ENCODE measurements at regions not wholly inside any gene's neighbourhood (a gene's known extent, or its start where the extent isn't known, plus 50 kb on each side); places are given as distances from the start of the nearest gene placed in this dataset.
A peak's percentile ranks its signal among the peaks of the same experiment; 100 is the strongest.

- H3K27ac Mint-ChIP-seq (ENCODE audit: unreplicated experiment) = no peak overlapping the region
- no peaks in the 10 kb centered on the region for H3K9me3 Mint-ChIP-seq (ENCODE audit: unreplicated experiment)
- peaks cover 10% of the 10 kb centered on the region for H3K4me1 Mint-ChIP-seq (ENCODE audit: low read depth, unreplicated experiment)
- H3K36me3 Mint-ChIP-seq (ENCODE audit: unreplicated experiment) = no peaks in the 10 kb centered on the region
- DNase-seq = no peak
- H3K27me3 Mint-ChIP-seq (ENCODE audit: unreplicated experiment) = no peaks in the 10 kb centered on the region
- H3K4me3 Mint-ChIP-seq (ENCODE audit: unreplicated experiment) = no peak overlapping the region
- no peak for TF ChIP-seq CTCF (IDR thresholded peaks at IDR 0.05; ENCODE audit: partially characterized antibody, unreplicated experiment)
Measured at GRCh38 chr13:40440990-40441820, 225.2 kb downstream of the FOXO1 start.

GRCh38 chr13:40442231-40442630 is 224.2 kb downstream of the FOXO1 start:
- H3K27me3 Mint-ChIP-seq (ENCODE audit: unreplicated experiment) = no peaks in the 10 kb centered on the region
- peak; percentile 24 for DNase-seq
- peak overlapping the region; percentile 65 for H3K27ac Mint-ChIP-seq (ENCODE audit: unreplicated experiment)
- H3K4me1 Mint-ChIP-seq (ENCODE audit: low read depth, unreplicated experiment) = peaks cover 10% of the 10 kb centered on the region
- H3K36me3 Mint-ChIP-seq (ENCODE audit: unreplicated experiment) = no peaks in the 10 kb centered on the region
- no peak for TF ChIP-seq CTCF (IDR thresholded peaks at IDR 0.05; ENCODE audit: partially characterized antibody, unreplicated experiment)
- H3K9me3 Mint-ChIP-seq (ENCODE audit: unreplicated experiment) = peaks cover 2% of the 10 kb centered on the region
- no peak overlapping the region for H3K4me3 Mint-ChIP-seq (ENCODE audit: unreplicated experiment)

GRCh38 chr13:40442826-40443225 is 223.6 kb downstream of the FOXO1 start:
- Mint-ChIP-seq H3K4me1 (ENCODE audit: low read depth, unreplicated experiment) (peaks cover 10% of the 10 kb centered on the region), H3K9me3 (ENCODE audit: unreplicated experiment) (peaks cover 2% of the 10 kb centered on the region), H3K27ac (ENCODE audit: unreplicated experiment) (no peak overlapping the region), H3K36me3 (ENCODE audit: unreplicated experiment) (no peaks in the 10 kb centered on the region), H3K4me3 (ENCODE audit: unreplicated experiment) (no peak overlapping the region), H3K27me3 (ENCODE audit: unreplicated experiment) (no peaks in the 10 kb centered on the region)
- DNase-seq = no peak
- no peak for TF ChIP-seq CTCF (IDR thresholded peaks at IDR 0.05; ENCODE audit: partially characterized antibody, unreplicated experiment)

GRCh38 chr13:40444241-40444640 is 222.2 kb downstream of the FOXO1 start:
- H3K9me3 Mint-ChIP-seq (ENCODE audit: unreplicated experiment) = peaks cover 2% of the 10 kb centered on the region

More at GRCh38 chr13:40444241-40444640, 222.2 kb downstream of the FOXO1 start:
- DNase-seq = no peak
- Mint-ChIP-seq H3K4me3 (ENCODE audit: unreplicated experiment) (no peak overlapping the region), H3K27ac (ENCODE audit: unreplicated experiment) (no peak overlapping the region), H3K36me3 (ENCODE audit: unreplicated experiment) (no peaks in the 10 kb centered on the region), H3K27me3 (ENCODE audit: unreplicated experiment) (no peaks in the 10 kb centered on the region), H3K4me1 (ENCODE audit: low read depth, unreplicated experiment) (peaks cover 10% of the 10 kb centered on the region)
- no peak for TF ChIP-seq CTCF (IDR thresholded peaks at IDR 0.05; ENCODE audit: partially characterized antibody, unreplicated experiment)

All from glutamatergic neuron (in vitro differentiated cells).